CD14-positive monocyte (primary cell): ENCODE measurements at regions not wholly inside any gene's neighbourhood (a gene's known extent, or its start where the extent isn't known, plus 50 kb on each side); places are given as distances from the start of the nearest gene placed in this dataset.

Source experiments
- DNase-seq, 3 donors: peaks; one replicate each; pipeline ENCODE4 v3.0.0-alpha.2; 2011 to 2022
- H2AFZ ChIP-seq: 2 replicates; pipeline ENCODE4 v1.6.0; 2012; ENCODE audit warnings: mild to moderate bottlenecking, low read depth, low read length, inconsistent platforms; ENCODE audit not compliant: insufficient read depth, poor library complexity, severe bottlenecking
- H3K27ac ChIP-seq, 2 donors: 1 replicate in 1 of 2; 2 replicates in 1 of 2; pipeline ENCODE4 v1.5.1; 2012 to 2013; ENCODE audit warnings: low read length in 2 of 2, control low read depth in 1 of 2, inconsistent platforms in 1 of 2, low read depth in 1 of 2, mild to moderate bottlenecking in 1 of 2
- H3K27me3 ChIP-seq, 2 donors: one replicate each; pipeline versions ENCODE4 v1.6.0 to v1.6.1; 2011 to 2013; ENCODE audit warnings: low read length in 2 of 2; ENCODE audit not compliant: control insufficient read depth in 2 of 2, insufficient read depth in 2 of 2
- H3K36me3 ChIP-seq, 2 donors: replicated peaks in 1 of 2; 1 replicate in 1 of 2; 2 replicates in 1 of 2; pipeline versions ENCODE4 v1.5.1 to v1.6.1; 2012 to 2013; ENCODE audit warnings: low read length in 2 of 2, control low read depth in 1 of 2, inconsistent platforms in 1 of 2, mild to moderate bottlenecking in 1 of 2; ENCODE audit not compliant: insufficient read depth in 2 of 2, control insufficient read depth in 1 of 2
- H3K4me1 ChIP-seq, 2 donors: 1 replicate in 1 of 2; 2 replicates in 1 of 2; pipeline versions ENCODE4 v1.5.1 to v1.6.1; 2012 to 2013; ENCODE audit warnings: low read length in 2 of 2, control low read depth in 1 of 2, inconsistent platforms in 1 of 2, mild to moderate bottlenecking in 1 of 2, moderate library complexity in 1 of 2; ENCODE audit not compliant: insufficient read depth in 2 of 2, control insufficient read depth in 1 of 2
- H3K4me2 ChIP-seq: replicated peaks from 2 replicates; pipeline ENCODE3; 2012; ENCODE audit warnings: low read length, moderate library complexity, mild to moderate bottlenecking; ENCODE audit not compliant: poor library complexity, severe bottlenecking; ENCODE audit errors: extremely low read depth
- H3K4me3 ChIP-seq, 3 experiments: fragments of 200-600 bp in 1 of 3; sonication (generic) in 1 of 3; replicated peaks in 1 of 3; 1 replicate in 2 of 3; 2 replicates in 1 of 3; pipeline ENCODE4 v1.5.1; 2011 to 2013; ENCODE audit warnings: low read length in 3 of 3, mild to moderate bottlenecking in 3 of 3, control low read depth in 2 of 3, low read depth in 2 of 3, inconsistent platforms in 1 of 3, moderate library complexity in 1 of 3
- H3K79me2 ChIP-seq: 2 replicates; pipeline ENCODE4 v1.6.0; 2012; ENCODE audit warnings: mild to moderate bottlenecking, control low read depth, inconsistent platforms, low read length, moderate library complexity; ENCODE audit not compliant: insufficient read depth
- H3K9ac ChIP-seq: 2 replicates; pipeline ENCODE4 v1.6.0; 2017; ENCODE audit warnings: low read length, mild to moderate bottlenecking; ENCODE audit not compliant: insufficient read depth, poor library complexity, severe bottlenecking
- H3K9me3 ChIP-seq, 2 donors: replicated peaks in 1 of 2; 1 replicate in 1 of 2; 2 replicates in 1 of 2; pipeline versions ENCODE4 v1.5.1 to v1.6.1; 2012 to 2013; ENCODE audit warnings: low read length in 2 of 2, control low read depth in 1 of 2; ENCODE audit not compliant: control insufficient read depth in 1 of 2, insufficient read depth in 1 of 2
- H4K20me1 ChIP-seq: 2 replicates; pipeline ENCODE4 v1.6.0; 2012; ENCODE audit warnings: mild to moderate bottlenecking, low read length, control low read depth, moderate library complexity; ENCODE audit not compliant: insufficient read depth
- H3K27ac Mint-ChIP-seq, 7 donors: one replicate each; pipeline ENCODE4 v1.8.0; 2020; ENCODE audit warnings: mild to moderate bottlenecking in 7 of 7, mixed read lengths in 7 of 7, moderate library complexity in 6 of 7, inconsistent platforms in 2 of 7
- H3K27me3 Mint-ChIP-seq, 3 donors: one replicate each; pipeline ENCODE4 v1.8.0; 2021 to 2022; ENCODE audit warnings: low read depth in 3 of 3, mild to moderate bottlenecking in 3 of 3, mixed read lengths in 3 of 3, moderate library complexity in 3 of 3, inconsistent platforms in 1 of 3
- H3K36me3 Mint-ChIP-seq, 2 donors: one replicate each; pipeline ENCODE4 v1.8.0; 2020; ENCODE audit warnings: mixed read lengths in 2 of 2, inconsistent platforms in 1 of 2, mild to moderate bottlenecking in 1 of 2
- H3K4me1 Mint-ChIP-seq: one replicate; pipeline ENCODE4 v1.8.0; 2020; ENCODE audit warnings: mild to moderate bottlenecking, mixed read lengths
- H3K4me3 Mint-ChIP-seq, 2 donors: one replicate each; pipeline ENCODE4 v1.8.0; 2020; ENCODE audit warnings: mild to moderate bottlenecking in 2 of 2, mixed read lengths in 2 of 2, moderate library complexity in 1 of 2
- H3K9me3 Mint-ChIP-seq, 7 donors: one replicate each; pipeline ENCODE4 v1.8.0; 2020 to 2022; ENCODE audit warnings: mixed read lengths in 7 of 7, mild to moderate bottlenecking in 6 of 7, moderate library complexity in 6 of 7, inconsistent platforms in 2 of 7
- WGBS: methylation state at CpG from one replicate; pipeline ENCODE4 v1.1.5; 2013; ENCODE audit warnings: missing lambda C conversion rate; ENCODE audit not compliant: insufficient coverage; 5-methylcytosine and 5-hydroxymethylcytosine counted together
- intact Hi-C, 2 donors: fragments of 100-400 bp; cut with micrococcal nuclease; formaldehyde crosslinking; loops; one replicate each; pipeline versions ENCODE4 v1.15.0 to v1.15.1; 2023
- TF ChIP-seq, protein P1 (sequence below): fragments of 200-600 bp; IDR thresholded peaks from one replicate; pipeline ENCODE4 v1.8.0; 2022; ENCODE audit warnings: antibody characterized with exemption, mild to moderate bottlenecking

GRCh38 chr13:84641491-84641890 lies 759.2 kb upstream of the SLITRK1 start:
- Histone ChIP-seq H2AFZ (no peak overlapping the region), H3K4me3 (no peak overlapping the region), H3K4me2 (no peak overlapping the region), H3K9me3 (no peaks in the 10 kb centered on the region), H3K4me1 (no peaks in the 10 kb centered on the region), H4K20me1 (no peaks in the 10 kb centered on the region), H3K9ac (no peak overlapping the region), H3K36me3 (no peaks in the 10 kb centered on the region), H3K27ac (no peak overlapping the region), H3K79me2 (no peaks in the 10 kb centered on the region), H3K27me3 (no peaks in the 10 kb centered on the region)
- DNase-seq: no peak
- WGBS: no CpG with 5 or more reads among the region's 1 CpG
- TF ChIP-seq, protein P1, sequence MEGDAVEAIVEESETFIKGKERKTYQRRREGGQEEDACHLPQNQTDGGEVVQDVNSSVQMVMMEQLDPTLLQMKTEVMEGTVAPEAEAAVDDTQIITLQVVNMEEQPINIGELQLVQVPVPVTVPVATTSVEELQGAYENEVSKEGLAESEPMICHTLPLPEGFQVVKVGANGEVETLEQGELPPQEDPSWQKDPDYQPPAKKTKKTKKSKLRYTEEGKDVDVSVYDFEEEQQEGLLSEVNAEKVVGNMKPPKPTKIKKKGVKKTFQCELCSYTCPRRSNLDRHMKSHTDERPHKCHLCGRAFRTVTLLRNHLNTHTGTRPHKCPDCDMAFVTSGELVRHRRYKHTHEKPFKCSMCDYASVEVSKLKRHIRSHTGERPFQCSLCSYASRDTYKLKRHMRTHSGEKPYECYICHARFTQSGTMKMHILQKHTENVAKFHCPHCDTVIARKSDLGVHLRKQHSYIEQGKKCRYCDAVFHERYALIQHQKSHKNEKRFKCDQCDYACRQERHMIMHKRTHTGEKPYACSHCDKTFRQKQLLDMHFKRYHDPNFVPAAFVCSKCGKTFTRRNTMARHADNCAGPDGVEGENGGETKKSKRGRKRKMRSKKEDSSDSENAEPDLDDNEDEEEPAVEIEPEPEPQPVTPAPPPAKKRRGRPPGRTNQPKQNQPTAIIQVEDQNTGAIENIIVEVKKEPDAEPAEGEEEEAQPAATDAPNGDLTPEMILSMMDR: no peak
- H3K27ac Mint-ChIP-seq: no peak overlapping the region
- peaks cover 9% of the 10 kb centered on the region for H3K4me1 Mint-ChIP-seq
- intact Hi-C loops: no loop called here
- H3K9me3 Mint-ChIP-seq: peaks cover 4 to 12% (median 7%) of the 10 kb centered on the region in 7 donors
- H3K27me3 Mint-ChIP-seq: no peaks in the 10 kb centered on the region
- H3K36me3 Mint-ChIP-seq: no peaks in the 10 kb centered on the region
- no peak overlapping the region for H3K4me3 Mint-ChIP-seq

DNA sequence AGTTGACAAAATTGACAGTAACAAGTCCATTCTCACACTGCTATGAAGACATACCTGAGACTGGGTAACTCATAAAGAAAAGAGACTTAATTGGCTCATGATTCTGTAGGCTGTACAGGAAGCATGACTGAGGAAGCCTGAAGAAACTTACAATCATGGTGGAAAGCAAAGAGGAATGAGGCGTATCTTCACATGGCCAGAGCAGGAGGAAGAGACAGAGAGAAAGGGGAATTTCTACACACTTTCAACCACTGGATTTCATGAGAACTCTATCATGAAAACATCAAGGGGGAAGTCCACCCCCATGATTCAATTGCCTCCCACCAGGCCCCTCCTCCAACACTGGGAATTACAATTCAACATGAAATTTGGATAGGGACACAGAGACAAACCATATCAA lies 758.4 kb upstream of the SLITRK1 start:
- H3K4me2 ChIP-seq: no peak overlapping the region
- H3K27me3 ChIP-seq: no peaks in the 10 kb centered on the region
- no peaks in the 10 kb centered on the region for H3K79me2 ChIP-seq
- no peak overlapping the region for H3K9ac ChIP-seq
- Mint-ChIP-seq H3K36me3 (no peaks in the 10 kb centered on the region), H3K27me3 (no peaks in the 10 kb centered on the region), H3K9me3 (peaks cover 5 to 15% (median 8%) of the 10 kb centered on the region in 7 donors), H3K4me1 (peaks cover 8% of the 10 kb centered on the region), H3K27ac (no peak overlapping the region), H3K4me3 (no peak overlapping the region)
- WGBS: no CpG with 5 or more reads among the region's 1 CpG
- no peaks in the 10 kb centered on the region for H3K36me3 ChIP-seq
- TF ChIP-seq, protein P1: no peak
- peaks cover 3% of the 10 kb centered on the region in 2 donors for H3K9me3 ChIP-seq
- no peak overlapping the region for H2AFZ ChIP-seq
- H3K4me1 ChIP-seq: no peaks in the 10 kb centered on the region
- H3K4me3 ChIP-seq: no peak overlapping the region
- intact Hi-C loops: no loop called here
- DNase-seq: no peak
- no peak overlapping the region for H3K27ac ChIP-seq
- no peaks in the 10 kb centered on the region for H4K20me1 ChIP-seq
